ENCODE measurements at regions not wholly inside any gene's neighbourhood (a gene's known extent, or its start where the extent isn't known, plus 50 kb on each side); places are given as distances from the start of the nearest gene placed in this dataset.
A peak's percentile ranks its signal among the peaks of the same experiment; 100 is the strongest.
"Not testable (repeated sequence)": the region's sequence is repeated elsewhere in the genome, so short reads cannot be mapped to it uniquely, and the experiment has no call there.

GRCh38 chr12:46087916-46088439, 97.6 kb upstream of the SCAF11 start:
- no peak for DNase-seq (ENCODE audit: low read depth, low spot score)

GRCh38 chr12:46084666-46085631, 94.6 kb upstream of the SCAF11 start:
- DNase-seq (ENCODE audit: low read depth, low spot score): no peak

GRCh38 chr12:46082490-46083200, 92.3 kb upstream of the SCAF11 start:
- no peak for DNase-seq (ENCODE audit: low read depth, low spot score)

- DNase-seq (ENCODE audit: low read depth, low spot score): no peak
These were observed 82.9 kb upstream of the SCAF11 start for GRCh38 chr12:46073321-46073720.

GRCh38 chr12:46071769-46072624, 81.6 kb upstream of the SCAF11 start:
- peak; percentile 28 for DNase-seq (ENCODE audit: low read depth, low spot score)

GRCh38 chr12:46071335-46071734, 81.0 kb upstream of the SCAF11 start:
- no peak for DNase-seq (ENCODE audit: low read depth, low spot score)

GRCh38 chr12:46067094-46067493, 76.7 kb upstream of the SCAF11 start:
- no peak for DNase-seq (ENCODE audit: low read depth, low spot score)

GRCh38 chr12:46065412-46066166, 75.2 kb upstream of the SCAF11 start:
- no peak for DNase-seq (ENCODE audit: low read depth, low spot score)

- DNase-seq (ENCODE audit: low read depth, low spot score): no peak
These were observed 74.2 kb upstream of the SCAF11 start for GRCh38 chr12:46064548-46064947.

GRCh38 chr12:46058697-46059096, 68.3 kb upstream of the SCAF11 start:
- not testable (repeated sequence) for DNase-seq (ENCODE audit: low read depth, low spot score)

GRCh38 chr12:46050805-46051204, 60.4 kb upstream of the SCAF11 start:
- no peak for DNase-seq (ENCODE audit: low read depth, low spot score)

GRCh38 chr12:46049665-46050064, 59.3 kb upstream of the SCAF11 start:
- no peak for DNase-seq (ENCODE audit: low read depth, low spot score)

GRCh38 chr12:46046436-46046835, 56.1 kb upstream of the SCAF11 start:
- DNase-seq (ENCODE audit: low read depth, low spot score): no peak

GRCh38 chr12:46043972-46044520, 53.7 kb upstream of the SCAF11 start:
- no peak for DNase-seq (ENCODE audit: low read depth, low spot score)

Measured in activated CD4-positive, CD25-positive, alpha-beta regulatory T cell treated with anti-CD3 and anti-CD28 coated beads, Interleukin-2, amount 50 U/mL, for 16 hours (primary cell).